ENCODE measurements at regions not wholly inside any gene's neighbourhood (a gene's known extent, or its start where the extent isn't known, plus 50 kb on each side); places are given as distances from the start of the nearest gene placed in this dataset.

GRCh38 chr2:173467751-173468150 lies 113.1 kb downstream of the CDCA7 start:
- TF ChIP-seq CTCF (IDR thresholded peaks at IDR 0.05) (no peak), POLR2AphosphoS5 (IDR thresholded peaks at IDR 0.05) (no peak)
